Hepatocyte (in vitro differentiated cells): ENCODE measurements at regions not wholly inside any gene's neighbourhood (a gene's known extent, or its start where the extent isn't known, plus 50 kb on each side); places are given as distances from the start of the nearest gene placed in this dataset.
"Not testable (repeated sequence)": the region's sequence is repeated elsewhere in the genome, so short reads cannot be mapped to it uniquely, and the experiment has no call there.

Experiments used
- DNase-seq: peaks from one replicate; pipeline ENCODE4 v3.0.0-alpha.2; 2016; ENCODE audit warnings: low spot score
- H2AFZ ChIP-seq: fragments of 200-600 bp; sonication (generic); 2 replicates; pipeline ENCODE4 v1.6.0; 2016; ENCODE audit warnings: antibody characterized with exemption, mild to moderate bottlenecking
- H3K27ac ChIP-seq: fragments of 200-600 bp; sonication (generic); 2 replicates; pipeline ENCODE4 v1.5.1; 2016; ENCODE audit warnings: mild to moderate bottlenecking
- H3K27me3 ChIP-seq: fragments of 200-600 bp; sonication (generic); 2 replicates; pipeline ENCODE4 v1.6.1; 2016
- H3K36me3 ChIP-seq: fragments of 200-600 bp; sonication (generic); replicated peaks from 2 replicates; pipeline ENCODE4 v1.5.1; 2016; ENCODE audit warnings: low read depth; ENCODE audit not compliant: insufficient read depth
- H3K4me1 ChIP-seq: fragments of 200-600 bp; sonication (generic); 2 replicates; pipeline ENCODE4 v1.5.1; 2016; ENCODE audit warnings: mild to moderate bottlenecking, moderate library complexity; ENCODE audit not compliant: insufficient read depth
- H3K4me2 ChIP-seq: fragments of 200-600 bp; sonication (generic); 2 replicates; pipeline ENCODE4 v1.6.0; 2016
- H3K4me3 ChIP-seq: fragments of 200-600 bp; sonication (generic); 2 replicates; pipeline ENCODE4 v1.5.1; 2016; ENCODE audit warnings: mild to moderate bottlenecking
- H3K79me2 ChIP-seq: fragments of 200-600 bp; sonication (generic); 2 replicates; pipeline ENCODE4 v1.6.0; 2017; ENCODE audit warnings: mild to moderate bottlenecking
- H3K9me2 ChIP-seq: fragments of 200-600 bp; sonication (generic); replicated peaks from 2 replicates; pipeline ENCODE4 v1.6.0; 2017; ENCODE audit warnings: mild to moderate bottlenecking; ENCODE audit not compliant: insufficient read depth
- H3K9me3 ChIP-seq: fragments of 200-600 bp; sonication (generic); 2 replicates; pipeline ENCODE4 v1.5.1; 2016; ENCODE audit warnings: low read depth, mild to moderate bottlenecking
- H4K20me1 ChIP-seq: fragments of 200-600 bp; sonication (generic); 2 replicates; pipeline ENCODE4 v1.6.0; 2016; ENCODE audit warnings: mild to moderate bottlenecking; ENCODE audit not compliant: insufficient read depth, poor library complexity, severe bottlenecking
- EZH2 ChIP-seq: fragments of 200-600 bp; sonication (generic); IDR thresholded peaks from 2 replicates; pipeline ENCODE4 v1.6.1; 2016; ENCODE audit warnings: antibody characterized with exemption, mild to moderate bottlenecking, borderline replicate concordance
- EZH2phosphoT487 ChIP-seq: fragments of 200-600 bp; sonication (generic); IDR thresholded peaks from one replicate; pipeline ENCODE4 v1.6.1; 2018; ENCODE audit warnings: antibody characterized with exemption, mild to moderate bottlenecking, low read depth, moderate library complexity; ENCODE audit not compliant: unreplicated experiment, severe bottlenecking
- WGBS: methylation state at CpG from one replicate; pipeline ENCODE4 v1.1.6; 2016; ENCODE audit warnings: low lambda C conversion rate; ENCODE audit errors: missing lambda C conversion rate; 5-methylcytosine and 5-hydroxymethylcytosine counted together
- TF ChIP-seq, protein P1 (sequence below): fragments of 200-600 bp; sonication (generic); IDR thresholded peaks from 2 replicates; pipeline ENCODE4 v1.5.1; 2016; ENCODE audit warnings: antibody characterized with exemption, mild to moderate bottlenecking; ENCODE audit not compliant: poor library complexity

DNA sequence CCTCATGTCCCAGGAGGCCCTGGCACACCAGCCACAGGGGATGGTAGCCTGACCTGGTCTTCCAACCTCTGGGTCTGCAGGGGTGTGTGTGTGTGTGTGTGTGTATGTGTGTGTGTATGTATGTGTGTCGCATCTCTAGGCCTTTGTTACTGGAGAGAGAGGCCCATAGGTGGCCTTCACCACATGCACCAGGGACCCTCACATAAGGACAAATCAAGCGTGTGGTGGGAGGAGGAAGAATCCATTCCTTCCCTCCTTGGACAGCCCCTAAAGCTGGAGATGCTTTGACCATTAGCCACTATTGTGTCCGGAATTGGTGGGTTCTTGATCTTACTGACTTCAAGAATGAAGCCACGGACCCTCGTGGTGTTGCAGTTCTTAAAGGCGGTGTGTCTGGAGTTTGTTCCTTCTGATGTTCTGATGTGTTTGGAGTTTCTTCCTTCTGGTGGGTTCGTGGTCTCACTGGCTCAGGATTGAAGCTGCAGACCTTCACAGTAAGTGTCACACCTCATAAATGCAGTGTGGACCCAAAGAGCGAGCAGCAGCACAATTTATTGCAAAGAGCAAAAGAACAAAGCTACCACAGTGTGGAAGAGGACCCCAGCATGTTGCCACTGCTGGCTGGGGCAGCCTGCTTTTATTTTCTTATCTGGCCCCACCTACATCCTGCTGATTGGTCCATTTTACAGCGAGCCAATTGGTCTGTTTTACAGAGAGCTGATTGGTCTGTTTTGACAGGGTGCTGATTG lies 104.1 kb downstream of the DDX1 start:
- H3K36me3 ChIP-seq = no peaks in the 10 kb centered on the region
- H2AFZ ChIP-seq = no peak overlapping the region
- no peaks in the 10 kb centered on the region for H3K27me3 ChIP-seq
- H3K27ac ChIP-seq = no peak overlapping the region
- H3K4me3 ChIP-seq = no peak overlapping the region
- no peaks in the 10 kb centered on the region for H3K4me1 ChIP-seq
- TF ChIP-seq, protein P1, sequence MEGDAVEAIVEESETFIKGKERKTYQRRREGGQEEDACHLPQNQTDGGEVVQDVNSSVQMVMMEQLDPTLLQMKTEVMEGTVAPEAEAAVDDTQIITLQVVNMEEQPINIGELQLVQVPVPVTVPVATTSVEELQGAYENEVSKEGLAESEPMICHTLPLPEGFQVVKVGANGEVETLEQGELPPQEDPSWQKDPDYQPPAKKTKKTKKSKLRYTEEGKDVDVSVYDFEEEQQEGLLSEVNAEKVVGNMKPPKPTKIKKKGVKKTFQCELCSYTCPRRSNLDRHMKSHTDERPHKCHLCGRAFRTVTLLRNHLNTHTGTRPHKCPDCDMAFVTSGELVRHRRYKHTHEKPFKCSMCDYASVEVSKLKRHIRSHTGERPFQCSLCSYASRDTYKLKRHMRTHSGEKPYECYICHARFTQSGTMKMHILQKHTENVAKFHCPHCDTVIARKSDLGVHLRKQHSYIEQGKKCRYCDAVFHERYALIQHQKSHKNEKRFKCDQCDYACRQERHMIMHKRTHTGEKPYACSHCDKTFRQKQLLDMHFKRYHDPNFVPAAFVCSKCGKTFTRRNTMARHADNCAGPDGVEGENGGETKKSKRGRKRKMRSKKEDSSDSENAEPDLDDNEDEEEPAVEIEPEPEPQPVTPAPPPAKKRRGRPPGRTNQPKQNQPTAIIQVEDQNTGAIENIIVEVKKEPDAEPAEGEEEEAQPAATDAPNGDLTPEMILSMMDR = no peak
- TF ChIP-seq EZH2 = no peak
- TF ChIP-seq EZH2phosphoT487 = no peak
- 84% methylated on average over 9 of the region's 9 CpGs for WGBS
- DNase-seq = no peak
- H3K79me2 ChIP-seq = no peaks in the 10 kb centered on the region
- no peaks in the 10 kb centered on the region for H3K9me2 ChIP-seq
- no peaks in the 10 kb centered on the region for H3K9me3 ChIP-seq
- no peaks in the 10 kb centered on the region for H4K20me1 ChIP-seq
- no peak overlapping the region for H3K4me2 ChIP-seq

DNA sequence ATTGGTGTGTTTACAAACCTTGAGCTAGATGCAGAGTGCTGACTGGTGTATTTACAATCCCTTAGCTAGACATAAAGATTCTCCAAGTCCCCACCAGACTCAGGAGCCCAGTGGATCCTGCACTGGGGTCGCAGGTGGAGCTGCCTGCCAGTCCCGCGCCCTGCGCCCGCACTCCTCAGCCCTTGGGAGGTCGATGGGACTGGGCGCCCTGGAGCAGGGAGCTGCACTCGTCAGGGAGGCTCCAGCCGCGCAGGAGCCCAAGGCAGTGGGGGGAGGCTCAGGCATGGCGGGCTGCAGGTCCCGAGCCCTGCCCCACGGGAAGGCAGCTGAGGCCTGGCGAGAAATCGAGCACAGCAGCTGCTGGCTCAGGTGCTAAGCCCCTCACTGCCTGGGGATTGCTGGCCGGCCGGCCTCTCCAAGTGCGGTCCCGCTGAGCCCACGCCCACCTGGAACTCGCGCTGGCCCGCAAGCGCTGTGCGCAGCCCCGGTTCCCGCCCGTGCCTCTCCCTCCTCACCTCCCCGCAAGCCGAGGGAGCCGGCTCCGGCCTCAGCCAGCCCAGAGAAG lies 105.0 kb downstream of the DDX1 start:
- not testable (repeated sequence) for H3K79me2 ChIP-seq, H3K9me2 ChIP-seq, H3K27ac ChIP-seq, H3K4me3 ChIP-seq, H3K36me3 ChIP-seq, H3K4me2 ChIP-seq, H3K4me1 ChIP-seq, H4K20me1 ChIP-seq, H3K27me3 ChIP-seq, H2AFZ ChIP-seq, DNase-seq, H3K9me3 ChIP-seq
- WGBS = 86% methylated on average over 32 of the region's 32 CpGs

DNA sequence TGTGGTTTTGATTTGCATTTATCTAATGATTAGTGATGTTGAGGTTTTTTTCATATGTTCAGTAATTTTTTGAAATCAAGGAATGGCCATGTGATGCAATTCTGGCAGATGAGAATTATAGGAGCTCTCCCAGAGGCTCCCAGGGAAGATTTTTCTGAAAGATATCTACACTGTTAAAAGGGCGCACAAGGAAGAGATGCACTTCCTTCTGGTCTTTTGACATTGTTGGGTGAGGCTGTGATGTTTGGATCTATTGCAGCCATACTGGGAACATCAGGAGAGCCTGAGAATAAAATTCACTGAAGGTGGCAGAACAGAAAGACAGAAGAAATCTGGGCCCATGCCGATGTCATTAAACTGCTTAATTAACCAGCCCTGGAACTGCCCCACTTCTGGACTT lies 108.5 kb downstream of the DDX1 start:
- Histone ChIP-seq H3K4me3 (no peak overlapping the region), H3K4me1 (no peaks in the 10 kb centered on the region), H3K27me3 (no peaks in the 10 kb centered on the region), H3K27ac (no peak overlapping the region), H3K79me2 (no peaks in the 10 kb centered on the region), H2AFZ (no peak overlapping the region), H3K36me3 (no peaks in the 10 kb centered on the region), H3K9me3 (no peaks in the 10 kb centered on the region), H3K9me2 (no peaks in the 10 kb centered on the region), H4K20me1 (no peaks in the 10 kb centered on the region), H3K4me2 (no peak overlapping the region)
- no peak for TF ChIP-seq EZH2
- TF ChIP-seq, protein P1 = no peak
- WGBS = 95% methylated on average over 2 of the region's 2 CpGs
- no peak for DNase-seq

- Histone ChIP-seq H3K9me2 (no peaks in the 10 kb centered on the region), H2AFZ (no peak overlapping the region), H3K79me2 (no peaks in the 10 kb centered on the region), H4K20me1 (no peaks in the 10 kb centered on the region), H3K9me3 (no peaks in the 10 kb centered on the region), H3K4me3 (no peak overlapping the region), H3K4me2 (no peak overlapping the region), H3K36me3 (no peaks in the 10 kb centered on the region), H3K4me1 (no peaks in the 10 kb centered on the region), H3K27ac (no peak overlapping the region), H3K27me3 (no peaks in the 10 kb centered on the region)
- DNase-seq = no peak
- TF ChIP-seq, protein P1 = no peak
- TF ChIP-seq EZH2 = no peak
- TF ChIP-seq EZH2phosphoT487 = no peak
- WGBS = 85% methylated on average over 7 of the region's 7 CpGs
These were observed 109.1 kb downstream of the DDX1 start for GRCh38 chr2:15700599-15701340.
